ENCODE measurements at regions not wholly inside any gene's neighbourhood (a gene's known extent, or its start where the extent isn't known, plus 50 kb on each side); places are given as distances from the start of the nearest gene placed in this dataset.
A peak's percentile ranks its signal among the peaks of the same experiment; 100 is the strongest.

GRCh38 chr3:159761369-159761768 lies 227.3 kb upstream of the IL12A start:
- Mint-ChIP-seq H3K4me3 (ENCODE audit: unreplicated experiment) (no peak overlapping the region), H3K27ac (ENCODE audit: unreplicated experiment) (no peak overlapping the region), H3K4me1 (ENCODE audit: low read depth, unreplicated experiment) (peaks cover 10% of the 10 kb centered on the region), H3K36me3 (ENCODE audit: unreplicated experiment) (peaks cover 7% of the 10 kb centered on the region), H3K9me3 (ENCODE audit: unreplicated experiment) (peaks cover 13% of the 10 kb centered on the region), H3K27me3 (ENCODE audit: unreplicated experiment) (peaks cover 11% of the 10 kb centered on the region)
- DNase-seq, result no peak
- TF ChIP-seq CTCF (IDR thresholded peaks at IDR 0.05; ENCODE audit: partially characterized antibody, unreplicated experiment), result no peak

- peaks cover 11% of the 10 kb centered on the region for H3K27me3 Mint-ChIP-seq (ENCODE audit: unreplicated experiment)
- peaks cover 14% of the 10 kb centered on the region for H3K4me1 Mint-ChIP-seq (ENCODE audit: low read depth, unreplicated experiment)
- no peak for TF ChIP-seq CTCF (IDR thresholded peaks at IDR 0.05; ENCODE audit: partially characterized antibody, unreplicated experiment)
- DNase-seq, result no peak
- H3K36me3 Mint-ChIP-seq (ENCODE audit: unreplicated experiment), result peaks cover 2% of the 10 kb centered on the region
- peaks cover 8% of the 10 kb centered on the region for H3K9me3 Mint-ChIP-seq (ENCODE audit: unreplicated experiment)
- no peak overlapping the region for H3K27ac Mint-ChIP-seq (ENCODE audit: unreplicated experiment)
- H3K4me3 Mint-ChIP-seq (ENCODE audit: unreplicated experiment), result peak overlapping the region; percentile 89
Measured at GRCh38 chr3:159761848-159762635, 226.6 kb upstream of the IL12A start.

- Mint-ChIP-seq H3K4me1 (ENCODE audit: low read depth, unreplicated experiment) (peaks cover 14% of the 10 kb centered on the region), H3K36me3 (ENCODE audit: unreplicated experiment) (no peaks in the 10 kb centered on the region), H3K9me3 (ENCODE audit: unreplicated experiment) (peaks cover 8% of the 10 kb centered on the region), H3K27me3 (ENCODE audit: unreplicated experiment) (peaks cover 11% of the 10 kb centered on the region), H3K4me3 (ENCODE audit: unreplicated experiment) (peak overlapping the region; percentile 89), H3K27ac (ENCODE audit: unreplicated experiment) (no peak overlapping the region)
- TF ChIP-seq CTCF (IDR thresholded peaks at IDR 0.05; ENCODE audit: partially characterized antibody, unreplicated experiment), result no peak
- DNase-seq, result peak; percentile 46
Measured at GRCh38 chr3:159763011-159763601, 225.5 kb upstream of the IL12A start.

GRCh38 chr3:159763602-159764489 lies 224.8 kb upstream of the IL12A start:
- H3K27me3 Mint-ChIP-seq (ENCODE audit: unreplicated experiment), result peaks cover 12% of the 10 kb centered on the region
- DNase-seq, result peak; percentile 81
- H3K4me1 Mint-ChIP-seq (ENCODE audit: low read depth, unreplicated experiment), result peaks cover 14% of the 10 kb centered on the region
- H3K36me3 Mint-ChIP-seq (ENCODE audit: unreplicated experiment), result no peaks in the 10 kb centered on the region
- H3K9me3 Mint-ChIP-seq (ENCODE audit: unreplicated experiment), result peaks cover 8% of the 10 kb centered on the region
- H3K4me3 Mint-ChIP-seq (ENCODE audit: unreplicated experiment), result peak overlapping the region; percentile 98
- peak; percentile 29 for TF ChIP-seq CTCF (IDR thresholded peaks at IDR 0.05; ENCODE audit: partially characterized antibody, unreplicated experiment)
- H3K27ac Mint-ChIP-seq (ENCODE audit: unreplicated experiment), result peak overlapping the region; percentile 75
